Thyroid gland (tissue), 4 donors: ENCODE measurements at regions not wholly inside any gene's neighbourhood (a gene's known extent, or its start where the extent isn't known, plus 50 kb on each side); places are given as distances from the start of the nearest gene placed in this dataset.

Experiments
- DNase-seq, 2 donors: peaks; one replicate each; pipeline ENCODE4 v3.0.0-alpha.2; 2019
- H3K27ac ChIP-seq, 3 donors: fragments of 200-600 bp; sonication (generic); 1 replicate in 2 of 3; 2 replicates in 1 of 3; pipeline ENCODE4 v1.5.1; 2016 to 2019; ENCODE audit warnings: mild to moderate bottlenecking in 1 of 3, moderate library complexity in 1 of 3
- H3K27me3 ChIP-seq: fragments of 200-600 bp; sonication (generic); one replicate; pipeline ENCODE4 v1.5.1; 2019
- H3K36me3 ChIP-seq, 2 donors: fragments of 200-600 bp; sonication (generic); one replicate each; pipeline ENCODE4 v1.5.1; 2016 to 2019
- H3K4me1 ChIP-seq, 2 donors: fragments of 200-600 bp; sonication (generic); one replicate each; pipeline ENCODE4 v1.5.1; 2017 to 2019
- H3K4me3 ChIP-seq, 3 donors: fragments of 200-600 bp; sonication (generic); replicated peaks in 1 of 3; 1 replicate in 2 of 3; 2 replicates in 1 of 3; pipeline ENCODE4 v1.5.1; 2016; ENCODE audit warnings: mild to moderate bottlenecking in 1 of 3
- H3K9me3 ChIP-seq: fragments of 200-600 bp; sonication (generic); one replicate; pipeline ENCODE4 v1.5.1; 2017
- CTCF ChIP-seq, 6 experiments: fragments of 200-600 bp in 3 of 6; fragments of 450-650 bp in 3 of 6; sonication (generic) in 3 of 6; IDR thresholded peaks; one replicate each; pipeline ENCODE4 v1.5.1; 2016 to 2019; ENCODE audit warnings: antibody characterized with exemption in 6 of 6, mild to moderate bottlenecking in 2 of 6, inconsistent platforms in 1 of 6, moderate library complexity in 1 of 6
- POLR2A ChIP-seq, 2 donors: fragments of 450-650 bp; IDR thresholded peaks; one replicate each; pipeline ENCODE4 v1.6.1; 2017; ENCODE audit warnings: antibody characterized with exemption in 2 of 2, mild to moderate bottlenecking in 2 of 2, moderate library complexity in 1 of 2
- WGBS, 2 donors: methylation state at CpG; one replicate each; pipeline ENCODE4 v1.1.5; 2017; 5-methylcytosine and 5-hydroxymethylcytosine counted together
- intact Hi-C: fragments of 100-400 bp; cut with DNase I; formaldehyde crosslinking; loops from one replicate; pipeline ENCODE4 v1.15.1; 2023

- no peaks in the 10 kb centered on the region for H3K27me3 ChIP-seq
- no peaks in the 10 kb centered on the region for H3K36me3 ChIP-seq
- DNase-seq: peak in 1 of 2 donors; percentile 23
- peaks cover 0 to 1% of the 10 kb centered on the region in 2 donors for H3K4me1 ChIP-seq
- TF ChIP-seq POLR2A (IDR thresholded peaks at IDR 0.05) (no peak), CTCF (IDR thresholded peaks at IDR 0.05) (no peak)
- 72 to 89% methylated on average over 3 of the region's 3 CpGs for WGBS, 2 donors
- H3K9me3 ChIP-seq: no peaks in the 10 kb centered on the region
- no peak overlapping the region for H3K27ac ChIP-seq
- no peak overlapping the region for H3K4me3 ChIP-seq
- intact Hi-C loops: no loop called here
Observed at GRCh38 chr11:72525466-72525865, 91.1 kb upstream of the CLPB start.

- H3K9me3 ChIP-seq: no peaks in the 10 kb centered on the region
- no peak overlapping the region for H3K4me3 ChIP-seq
- H3K36me3 ChIP-seq: no peaks in the 10 kb centered on the region
- intact Hi-C loops: no loop called here
- H3K27me3 ChIP-seq: no peaks in the 10 kb centered on the region
- 85 to 90% methylated on average over 2 of the region's 2 CpGs for WGBS, 2 donors
- no peak overlapping the region for H3K27ac ChIP-seq
- TF ChIP-seq CTCF (IDR thresholded peaks at IDR 0.05) (no peak), POLR2A (IDR thresholded peaks at IDR 0.05) (no peak)
- H3K4me1 ChIP-seq: peaks cover 0 to 9% of the 10 kb centered on the region in 2 donors
- DNase-seq: no peak
Observed at GRCh38 chr11:72524711-72525110, 90.4 kb upstream of the CLPB start.

GRCh38 chr11:72523991-72524390 is 89.7 kb upstream of the CLPB start:
- Histone ChIP-seq H3K27ac (no peak overlapping the region), H3K27me3 (no peaks in the 10 kb centered on the region), H3K4me3 (no peak overlapping the region), H3K9me3 (no peaks in the 10 kb centered on the region), H3K36me3 (no peaks in the 10 kb centered on the region), H3K4me1 (peaks cover 0 to 11% of the 10 kb centered on the region in 2 donors)
- no peak for DNase-seq
- 95 to 100% methylated on average over 2 of the region's 2 CpGs for WGBS, 2 donors
- no peak for TF ChIP-seq CTCF (IDR thresholded peaks at IDR 0.05)
- no peak for TF ChIP-seq POLR2A (IDR thresholded peaks at IDR 0.05)
- intact Hi-C loops: no loop called here

GRCh38 chr11:72522186-72522585 is 87.9 kb upstream of the CLPB start:
- WGBS, 2 donors: 75 to 80% methylated on average over 6 of the region's 6 CpGs
- Histone ChIP-seq H3K36me3 (no peaks in the 10 kb centered on the region), H3K9me3 (no peaks in the 10 kb centered on the region), H3K27ac (no peak overlapping the region), H3K4me1 (peaks cover 0 to 11% of the 10 kb centered on the region in 2 donors), H3K27me3 (no peaks in the 10 kb centered on the region), H3K4me3 (no peak overlapping the region)
- TF ChIP-seq CTCF (IDR thresholded peaks at IDR 0.05) (no peak), POLR2A (IDR thresholded peaks at IDR 0.05) (no peak)
- no peak for DNase-seq
- intact Hi-C loops: no loop called here

GRCh38 chr11:72521664-72522063 is 87.3 kb upstream of the CLPB start:
- intact Hi-C loops: no loop called here
- Histone ChIP-seq H3K27ac (no peak overlapping the region), H3K4me1 (peaks cover 0 to 11% of the 10 kb centered on the region in 2 donors), H3K27me3 (no peaks in the 10 kb centered on the region), H3K9me3 (no peaks in the 10 kb centered on the region), H3K36me3 (no peaks in the 10 kb centered on the region), H3K4me3 (no peak overlapping the region)
- no peak for TF ChIP-seq CTCF (IDR thresholded peaks at IDR 0.05)
- TF ChIP-seq POLR2A (IDR thresholded peaks at IDR 0.05): no peak
- no peak for DNase-seq
- WGBS, 2 donors: 90 to 96% methylated on average over 1 of the region's 1 CpG
